ENCODE measurements at regions not wholly inside any gene's neighbourhood (a gene's known extent, or its start where the extent isn't known, plus 50 kb on each side); places are given as distances from the start of the nearest gene placed in this dataset.

- Histone ChIP-seq H3K4me1 (ENCODE audit: control insufficient read depth, low read depth, low read length) (no peaks in the 10 kb centered on the region), H3K79me1 (ENCODE audit: low read length) (no peaks in the 10 kb centered on the region), H2BK15ac (replicated peaks; ENCODE audit: low read depth) (no peak overlapping the region), H3K9ac (ENCODE audit: low read length) (no peak overlapping the region), H2BK120ac (ENCODE audit: low read depth, low read length) (no peak overlapping the region), H3K36me3 (ENCODE audit: control insufficient read depth, insufficient read depth, low read length) (no peaks in the 10 kb centered on the region), H3K18ac (ENCODE audit: low read length) (no peak overlapping the region), H2BK5ac (ENCODE audit: low read length) (no peak overlapping the region), H4K8ac (ENCODE audit: low read depth, low read length) (no peak overlapping the region), H3K4me3 (ENCODE audit: low read length) (no peak overlapping the region), H3K23ac (ENCODE audit: low read length) (no peak overlapping the region), H2AK5ac (ENCODE audit: low read length) (no peak overlapping the region), H3K56ac (ENCODE audit: low read length) (no peak overlapping the region), H4K5ac (ENCODE audit: low read length) (no peak overlapping the region), H3K27me3 (ENCODE audit: insufficient read depth, low read length, poor library complexity) (no peaks in the 10 kb centered on the region), H3K4me2 (ENCODE audit: low read length) (no peak overlapping the region), H3K79me2 (ENCODE audit: control insufficient read depth, insufficient read depth, low read length) (no peaks in the 10 kb centered on the region), H3K27ac (ENCODE audit: low read depth, low read length) (no peak overlapping the region), H3K4ac (ENCODE audit: low read depth, low read length) (no peak overlapping the region)
- WGBS (ENCODE audit: extremely low coverage, insufficient coverage, low lambda C conversion rate) = no CpG with 5 or more reads among the region's 2 CpGs
- DNase-seq = no peak
Measured at GRCh38 chr14:42248131-42248530, 641.5 kb downstream of the LRFN5 start.

DNA sequence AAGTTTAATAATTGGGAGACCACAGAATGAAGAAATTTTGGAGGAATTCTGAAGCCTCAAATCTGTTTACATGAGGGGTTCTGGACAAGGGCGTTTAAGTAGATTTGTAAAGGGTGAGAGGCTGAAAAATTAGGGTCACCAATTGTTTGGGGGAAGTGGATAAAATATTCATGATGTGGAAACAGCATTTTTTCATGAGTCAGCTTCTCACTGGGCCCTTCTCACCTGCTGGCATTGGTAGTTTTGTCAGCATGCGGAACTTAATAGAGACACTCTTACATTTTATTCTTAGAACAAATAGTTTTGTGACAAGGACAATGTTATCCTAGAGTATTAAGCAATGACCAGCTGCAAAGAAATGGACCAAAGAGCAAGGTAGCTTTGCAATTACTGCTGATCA is 634.4 kb downstream of the LRFN5 start:
- no peak overlapping the region for H2BK15ac ChIP-seq (replicated peaks; ENCODE audit: low read depth)
- no peak for DNase-seq
- H4K8ac ChIP-seq (ENCODE audit: low read depth, low read length) = no peak overlapping the region
- WGBS (ENCODE audit: extremely low coverage, insufficient coverage, low lambda C conversion rate) = no CpG with 5 or more reads among the region's 2 CpGs
- H4K5ac ChIP-seq (ENCODE audit: low read length) = no peak overlapping the region
- no peak overlapping the region for H2BK120ac ChIP-seq (ENCODE audit: low read depth, low read length)
- H3K79me1 ChIP-seq (ENCODE audit: low read length) = no peaks in the 10 kb centered on the region
- no peak overlapping the region for H3K4me2 ChIP-seq (ENCODE audit: low read length)
- no peak overlapping the region for H3K18ac ChIP-seq (ENCODE audit: low read length)
- H3K36me3 ChIP-seq (ENCODE audit: control insufficient read depth, insufficient read depth, low read length) = no peaks in the 10 kb centered on the region
- no peaks in the 10 kb centered on the region for H3K4me1 ChIP-seq (ENCODE audit: control insufficient read depth, low read depth, low read length)
- H3K4me3 ChIP-seq (ENCODE audit: low read length) = no peak overlapping the region
- no peak overlapping the region for H2BK5ac ChIP-seq (ENCODE audit: low read length)
- no peak overlapping the region for H2AK5ac ChIP-seq (ENCODE audit: low read length)
- no peak overlapping the region for H3K4ac ChIP-seq (ENCODE audit: low read depth, low read length)
- H3K79me2 ChIP-seq (ENCODE audit: control insufficient read depth, insufficient read depth, low read length) = no peaks in the 10 kb centered on the region
- H3K56ac ChIP-seq (ENCODE audit: low read length) = no peak overlapping the region
- H3K9ac ChIP-seq (ENCODE audit: low read length) = no peak overlapping the region
- H3K27ac ChIP-seq (ENCODE audit: low read depth, low read length) = no peak overlapping the region
- H3K23ac ChIP-seq (ENCODE audit: low read length) = no peak overlapping the region
- no peaks in the 10 kb centered on the region for H3K27me3 ChIP-seq (ENCODE audit: insufficient read depth, low read length, poor library complexity)

DNA sequence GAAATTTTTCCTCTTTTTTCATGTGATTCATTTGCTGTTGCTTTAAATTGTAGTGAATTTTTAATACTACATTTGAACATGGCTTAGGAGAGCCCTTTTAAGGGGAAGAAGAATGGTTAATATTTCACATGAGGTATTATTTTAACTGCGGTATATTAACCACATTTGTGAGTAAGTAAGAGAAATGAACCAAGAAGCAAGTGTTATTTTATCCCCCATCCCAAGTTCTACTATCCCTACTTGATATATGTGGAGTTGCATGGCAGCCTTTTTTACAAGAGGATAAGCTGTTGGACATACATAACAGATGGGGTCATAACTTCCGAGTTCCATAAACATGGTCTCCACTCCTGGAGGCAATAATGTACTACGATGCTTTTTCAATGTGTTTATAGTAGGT is 623.3 kb downstream of the LRFN5 start:
- no peaks in the 10 kb centered on the region for H3K4me1 ChIP-seq (ENCODE audit: control insufficient read depth, low read depth, low read length)
- H2BK5ac ChIP-seq (ENCODE audit: low read length) = no peak overlapping the region
- H3K79me2 ChIP-seq (ENCODE audit: control insufficient read depth, insufficient read depth, low read length) = no peaks in the 10 kb centered on the region
- WGBS (ENCODE audit: extremely low coverage, insufficient coverage, low lambda C conversion rate) = no CpG with 5 or more reads among the region's 3 CpGs
- no peak overlapping the region for H3K4me2 ChIP-seq (ENCODE audit: low read length)
- no peak overlapping the region for H2BK120ac ChIP-seq (ENCODE audit: low read depth, low read length)
- no peaks in the 10 kb centered on the region for H3K36me3 ChIP-seq (ENCODE audit: control insufficient read depth, insufficient read depth, low read length)
- no peak overlapping the region for H3K23ac ChIP-seq (ENCODE audit: low read length)
- H2AK5ac ChIP-seq (ENCODE audit: low read length) = no peak overlapping the region
- H3K18ac ChIP-seq (ENCODE audit: low read length) = no peak overlapping the region
- no peak overlapping the region for H3K56ac ChIP-seq (ENCODE audit: low read length)
- no peak overlapping the region for H3K9ac ChIP-seq (ENCODE audit: low read length)
- H3K4me3 ChIP-seq (ENCODE audit: low read length) = no peak overlapping the region
- H3K4ac ChIP-seq (ENCODE audit: low read depth, low read length) = no peak overlapping the region
- H3K79me1 ChIP-seq (ENCODE audit: low read length) = no peaks in the 10 kb centered on the region
- no peak overlapping the region for H4K8ac ChIP-seq (ENCODE audit: low read depth, low read length)
- no peak overlapping the region for H4K5ac ChIP-seq (ENCODE audit: low read length)
- no peak overlapping the region for H2BK15ac ChIP-seq (replicated peaks; ENCODE audit: low read depth)
- DNase-seq = no peak
- H3K27me3 ChIP-seq (ENCODE audit: insufficient read depth, low read length, poor library complexity) = no peaks in the 10 kb centered on the region
- no peak overlapping the region for H3K27ac ChIP-seq (ENCODE audit: low read depth, low read length)

- no peak overlapping the region for H3K18ac ChIP-seq (ENCODE audit: low read length)
- H4K5ac ChIP-seq (ENCODE audit: low read length) = no peak overlapping the region
- no peak overlapping the region for H3K23ac ChIP-seq (ENCODE audit: low read length)
- H4K8ac ChIP-seq (ENCODE audit: low read depth, low read length) = no peak overlapping the region
- H3K4me3 ChIP-seq (ENCODE audit: low read length) = no peak overlapping the region
- H3K4me1 ChIP-seq (ENCODE audit: control insufficient read depth, low read depth, low read length) = no peaks in the 10 kb centered on the region
- no CpG with 5 or more reads among the region's 6 CpGs for WGBS (ENCODE audit: extremely low coverage, insufficient coverage, low lambda C conversion rate)
- H2AK5ac ChIP-seq (ENCODE audit: low read length) = no peak overlapping the region
- DNase-seq = no peak
- H2BK5ac ChIP-seq (ENCODE audit: low read length) = no peak overlapping the region
- H3K56ac ChIP-seq (ENCODE audit: low read length) = no peak overlapping the region
- no peaks in the 10 kb centered on the region for H3K79me1 ChIP-seq (ENCODE audit: low read length)
- no peak overlapping the region for H3K27ac ChIP-seq (ENCODE audit: low read depth, low read length)
- H3K36me3 ChIP-seq (ENCODE audit: control insufficient read depth, insufficient read depth, low read length) = no peaks in the 10 kb centered on the region
- no peaks in the 10 kb centered on the region for H3K79me2 ChIP-seq (ENCODE audit: control insufficient read depth, insufficient read depth, low read length)
- no peaks in the 10 kb centered on the region for H3K27me3 ChIP-seq (ENCODE audit: insufficient read depth, low read length, poor library complexity)
- H3K4ac ChIP-seq (ENCODE audit: low read depth, low read length) = no peak overlapping the region
- H2BK120ac ChIP-seq (ENCODE audit: low read depth, low read length) = no peak overlapping the region
- no peak overlapping the region for H3K4me2 ChIP-seq (ENCODE audit: low read length)
- no peak overlapping the region for H2BK15ac ChIP-seq (replicated peaks; ENCODE audit: low read depth)
- no peak overlapping the region for H3K9ac ChIP-seq (ENCODE audit: low read length)
Measured at GRCh38 chr14:42229294-42229693, 622.6 kb downstream of the LRFN5 start.

GRCh38 chr14:42228611-42229010 is 621.9 kb downstream of the LRFN5 start:
- Histone ChIP-seq H3K56ac (ENCODE audit: low read length) (no peak overlapping the region), H3K23ac (ENCODE audit: low read length) (no peak overlapping the region), H3K4me2 (ENCODE audit: low read length) (no peak overlapping the region), H3K9ac (ENCODE audit: low read length) (no peak overlapping the region), H3K79me2 (ENCODE audit: control insufficient read depth, insufficient read depth, low read length) (no peaks in the 10 kb centered on the region), H3K27me3 (ENCODE audit: insufficient read depth, low read length, poor library complexity) (no peaks in the 10 kb centered on the region), H3K4me3 (ENCODE audit: low read length) (no peak overlapping the region), H4K5ac (ENCODE audit: low read length) (no peak overlapping the region), H2BK5ac (ENCODE audit: low read length) (no peak overlapping the region), H3K27ac (ENCODE audit: low read depth, low read length) (no peak overlapping the region), H3K4me1 (ENCODE audit: control insufficient read depth, low read depth, low read length) (no peaks in the 10 kb centered on the region), H4K8ac (ENCODE audit: low read depth, low read length) (no peak overlapping the region), H2AK5ac (ENCODE audit: low read length) (no peak overlapping the region), H3K18ac (ENCODE audit: low read length) (no peak overlapping the region), H2BK120ac (ENCODE audit: low read depth, low read length) (no peak overlapping the region), H3K36me3 (ENCODE audit: control insufficient read depth, insufficient read depth, low read length) (no peaks in the 10 kb centered on the region), H3K79me1 (ENCODE audit: low read length) (no peaks in the 10 kb centered on the region), H2BK15ac (replicated peaks; ENCODE audit: low read depth) (no peak overlapping the region), H3K4ac (ENCODE audit: low read depth, low read length) (no peak overlapping the region)
- WGBS (ENCODE audit: extremely low coverage, insufficient coverage, low lambda C conversion rate) = no CpG with 5 or more reads among the region's 7 CpGs
- DNase-seq = no peak

DNA sequence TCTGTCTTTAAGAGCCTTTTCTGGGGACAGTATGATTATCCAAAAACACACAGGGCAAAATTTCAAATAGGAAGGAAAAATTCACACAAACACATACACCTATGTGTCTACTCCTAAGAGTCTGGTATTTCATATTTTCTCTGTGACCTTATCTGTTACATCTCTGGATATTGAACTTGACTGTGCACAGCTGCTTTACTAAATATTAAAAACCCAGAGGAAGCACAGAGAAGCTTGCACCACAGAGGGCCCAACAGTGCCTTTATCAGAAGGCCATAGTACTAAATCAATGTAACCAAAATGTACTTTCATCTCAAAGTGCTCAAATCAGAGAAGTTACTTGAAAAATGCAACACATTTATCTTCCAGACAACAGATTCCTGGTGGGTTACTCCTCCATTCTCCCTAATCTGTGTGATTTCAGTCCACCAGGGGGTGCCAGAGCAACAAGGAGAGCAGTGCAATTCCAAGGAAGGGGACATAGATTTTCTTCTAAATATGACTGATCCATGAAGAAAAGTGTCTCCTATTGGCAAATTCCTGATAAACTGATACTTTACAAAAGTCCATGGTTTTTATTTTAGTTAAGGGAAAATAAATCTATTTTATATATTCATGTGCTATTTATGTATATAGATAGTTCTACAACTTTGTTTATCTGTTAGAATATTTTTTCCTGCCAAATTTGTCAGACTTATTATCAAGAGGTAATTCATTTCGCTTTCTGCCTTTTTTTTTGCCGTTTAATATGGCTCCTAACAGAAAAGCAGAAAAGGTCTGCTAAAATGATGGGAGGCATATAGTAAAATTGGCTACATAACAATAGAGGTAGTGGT is 617.6 kb downstream of the LRFN5 start:
- H3K79me2 ChIP-seq (ENCODE audit: control insufficient read depth, insufficient read depth, low read length) = no peaks in the 10 kb centered on the region
- no peak overlapping the region for H3K9ac ChIP-seq (ENCODE audit: low read length)
- no peaks in the 10 kb centered on the region for H3K36me3 ChIP-seq (ENCODE audit: control insufficient read depth, insufficient read depth, low read length)
- WGBS (ENCODE audit: extremely low coverage, insufficient coverage, low lambda C conversion rate) = no CpG with 5 or more reads among the region's 2 CpGs
- DNase-seq = peak; percentile 74
- no peak overlapping the region for H4K5ac ChIP-seq (ENCODE audit: low read length)
- no peak overlapping the region for H2BK15ac ChIP-seq (replicated peaks; ENCODE audit: low read depth)
- no peak overlapping the region for H3K4me3 ChIP-seq (ENCODE audit: low read length)
- H3K27me3 ChIP-seq (ENCODE audit: insufficient read depth, low read length, poor library complexity) = no peaks in the 10 kb centered on the region
- no peak overlapping the region for H2BK120ac ChIP-seq (ENCODE audit: low read depth, low read length)
- H3K23ac ChIP-seq (ENCODE audit: low read length) = no peak overlapping the region
- no peak overlapping the region for H3K27ac ChIP-seq (ENCODE audit: low read depth, low read length)
- no peak overlapping the region for H3K4ac ChIP-seq (ENCODE audit: low read depth, low read length)
- H2AK5ac ChIP-seq (ENCODE audit: low read length) = no peak overlapping the region
- H4K8ac ChIP-seq (ENCODE audit: low read depth, low read length) = no peak overlapping the region
- no peak overlapping the region for H3K4me2 ChIP-seq (ENCODE audit: low read length)
- no peak overlapping the region for H2BK5ac ChIP-seq (ENCODE audit: low read length)
- H3K4me1 ChIP-seq (ENCODE audit: control insufficient read depth, low read depth, low read length) = no peaks in the 10 kb centered on the region
- no peaks in the 10 kb centered on the region for H3K79me1 ChIP-seq (ENCODE audit: low read length)
- H3K56ac ChIP-seq (ENCODE audit: low read length) = no peak overlapping the region
- H3K18ac ChIP-seq (ENCODE audit: low read length) = no peak overlapping the region
